ENCODE measurements at regions not wholly inside any gene's neighbourhood (a gene's known extent, or its start where the extent isn't known, plus 50 kb on each side); places are given as distances from the start of the nearest gene placed in this dataset.

DNA sequence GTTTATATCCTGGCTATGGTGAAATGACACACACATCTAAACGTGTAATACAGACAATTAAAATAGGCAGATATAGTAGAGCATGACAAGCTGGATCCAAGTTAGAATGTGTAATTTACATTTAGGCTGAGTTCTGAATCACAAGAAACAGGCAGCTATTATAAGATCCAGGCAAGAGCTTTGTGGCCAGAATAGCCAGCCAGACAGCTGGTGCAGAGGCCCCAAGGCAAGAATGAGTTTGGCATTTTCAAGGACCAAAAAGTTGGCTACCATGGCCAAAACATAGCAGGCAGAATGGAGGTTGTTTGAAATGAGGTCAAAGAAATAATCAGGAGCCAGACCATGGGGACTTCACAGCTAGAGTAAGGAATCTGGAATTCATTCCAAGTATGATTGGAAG is 281.7 kb downstream of the MTERF1 start:
- no TSS peak for BruUV-seq (replicated peaks)
- WGBS (ENCODE audit: low lambda C conversion rate), result 0% methylated on average over 1 of the region's 1 CpG
- no peaks in the 10 kb centered on the region for H3K9me3 ChIP-seq (ENCODE audit: low read length)
- no peaks in the 10 kb centered on the region for H3K79me2 ChIP-seq (ENCODE audit: insufficient read depth, low read length)
- ChIA-PET POLR2A (no interaction called here), CTCF (ENCODE audit: low intra/inter-chr PET ratio, low total read pairs) (no interaction called here)
- no peaks in the 10 kb centered on the region for H3K27me3 ChIP-seq (ENCODE audit: control insufficient read depth in 1 of 2, insufficient read depth in 2 of 2, low read length in 2 of 2)
- H3K36me3 ChIP-seq (replicated peaks in 1 of 2; ENCODE audit: control insufficient read depth in 1 of 2, insufficient read depth in 2 of 2, low read length in 2 of 2), result no peaks in the 10 kb centered on the region
- H3K27ac ChIP-seq (ENCODE audit: extremely low read length, insufficient read depth, low read length), result no peak overlapping the region
- in situ Hi-C loops (cut with HindIII; ENCODE audit: extremely low pct_ligation_motif_present, low pct_unique_long_range_greater_than_20kb), result no loop called here
- ATAC-seq (no peak), DNase-seq (ENCODE audit: low spot score) (no peak), FAIRE-seq (no peak)
- no peak for TF ChIP-seq ARHGAP35 (CRISPR knock-in tag; IDR thresholded peaks at IDR 0.05; ENCODE audit: borderline replicate concordance)
- TF ChIP-seq ZBTB25 (CRISPR knock-in tag; IDR thresholded peaks at IDR 0.05), result no peak
- TF ChIP-seq ZNF33A (CRISPR knock-in tag; IDR thresholded peaks at IDR 0.05; ENCODE audit: borderline replicate concordance), result no peak
- no peak for TF ChIP-seq JUND (CRISPR knock-in tag; IDR thresholded peaks at IDR 0.05)
- no peak for TF ChIP-seq ATF4 (CRISPR knock-in tag; IDR thresholded peaks at IDR 0.05)
- TF ChIP-seq NFE2L1 (CRISPR knock-in tag; IDR thresholded peaks at IDR 0.05; ENCODE audit: borderline replicate concordance), result no peak
- no peak overlapping the region for H3K4me2 ChIP-seq (ENCODE audit: low read depth, low read length)
- H3K4me3 ChIP-seq (replicated peaks in 1 of 3; ENCODE audit: insufficient read depth in 1 of 3, low read depth in 2 of 3, low read length in 3 of 3), result no peak overlapping the region
- H3K4me1 ChIP-seq (ENCODE audit: insufficient read depth, low read length), result no peaks in the 10 kb centered on the region
- intact Hi-C loops (cut with micrococcal nuclease; ENCODE audit: unreplicated experiment), result no loop called here
- H2AFZ ChIP-seq (ENCODE audit: low read length), result no peak overlapping the region
- no peak overlapping the region for H3K9ac ChIP-seq (ENCODE audit: insufficient read depth, low read depth, low read length)
- no peaks in the 10 kb centered on the region for H4K20me1 ChIP-seq (ENCODE audit: insufficient read depth, low read length)

DNA sequence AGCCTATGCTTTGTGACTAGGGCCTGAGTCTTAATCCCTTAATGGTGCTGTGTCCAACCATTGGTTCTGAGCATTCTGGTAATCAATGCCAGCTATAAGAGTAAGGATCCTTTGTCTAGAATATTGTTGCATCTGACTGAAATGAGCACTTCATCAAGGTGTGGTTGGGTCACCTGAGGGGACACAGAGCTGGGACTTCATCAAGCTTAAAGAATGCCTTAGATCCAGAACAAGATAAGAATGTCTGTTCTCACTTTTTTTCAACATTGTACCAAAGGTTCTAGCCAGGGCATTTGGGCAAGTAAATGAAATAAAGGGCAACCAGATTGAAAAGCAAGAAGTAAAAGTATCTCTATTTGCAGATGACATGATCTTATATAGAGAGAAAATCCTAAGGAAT is 280.4 kb downstream of the MTERF1 start:
- TF ChIP-seq SMC3 (IDR thresholded peaks at IDR 0.05; ENCODE audit: low read length), result no peak
- TF ChIP-seq MBD4 (IDR thresholded peaks at IDR 0.05; ENCODE audit: borderline replicate concordance, low read length), result no peak
- TF ChIP-seq ZNF282 (IDR thresholded peaks at IDR 0.05; ENCODE audit: partially characterized antibody), result no peak
- TF ChIP-seq AGO1 (IDR thresholded peaks at IDR 0.05; ENCODE audit: low read depth, low read length, poor library complexity, severe bottlenecking), result no peak
- no peak for TF ChIP-seq ZNF253 (CRISPR knock-in tag; IDR thresholded peaks at IDR 0.05; ENCODE audit: borderline replicate concordance)
- H3K27ac ChIP-seq (ENCODE audit: extremely low read length, insufficient read depth, low read length), result no peak overlapping the region
- no peaks in the 10 kb centered on the region for H4K20me1 ChIP-seq (ENCODE audit: insufficient read depth, low read length)
- ChIA-PET CTCF (ENCODE audit: low intra/inter-chr PET ratio, low total read pairs) (no interaction called here), POLR2A (no interaction called here)
- no peak overlapping the region for H3K4me2 ChIP-seq (ENCODE audit: low read depth, low read length)
- no TSS peak for BruUV-seq (replicated peaks)
- H3K27me3 ChIP-seq (ENCODE audit: control insufficient read depth in 1 of 2, insufficient read depth in 2 of 2, low read length in 2 of 2), result no peaks in the 10 kb centered on the region
- FAIRE-seq (no peak), DNase-seq (ENCODE audit: low spot score) (no peak), ATAC-seq (no peak)
- H3K36me3 ChIP-seq (replicated peaks in 1 of 2; ENCODE audit: control insufficient read depth in 1 of 2, insufficient read depth in 2 of 2, low read length in 2 of 2), result no peaks in the 10 kb centered on the region
- in situ Hi-C loops (cut with HindIII; ENCODE audit: extremely low pct_ligation_motif_present, low pct_unique_long_range_greater_than_20kb) (no loop called here), intact Hi-C loops (cut with micrococcal nuclease; ENCODE audit: unreplicated experiment) (no loop called here)
- no peaks in the 10 kb centered on the region for H3K4me1 ChIP-seq (ENCODE audit: insufficient read depth, low read length)
- no peak overlapping the region for H2AFZ ChIP-seq (ENCODE audit: low read length)
- no peak overlapping the region for H3K9ac ChIP-seq (ENCODE audit: insufficient read depth, low read depth, low read length)
- no peaks in the 10 kb centered on the region for H3K79me2 ChIP-seq (ENCODE audit: insufficient read depth, low read length)
- no peaks in the 10 kb centered on the region for H3K9me3 ChIP-seq (ENCODE audit: low read length)
- no peak overlapping the region for H3K4me3 ChIP-seq (replicated peaks in 1 of 3; ENCODE audit: insufficient read depth in 1 of 3, low read depth in 2 of 3, low read length in 3 of 3)

Data from HepG2 (cell line).